T1000 (cell line): ENCODE measurements at regions not wholly inside any gene's neighbourhood (a gene's known extent, or its start where the extent isn't known, plus 50 kb on each side); places are given as distances from the start of the nearest gene placed in this dataset.

ENCODE experiments used
- DNase-seq: peaks from one replicate; lab custom pipeline; 2025; ENCODE audit warnings: mixed read lengths; lab: John Stamatoyannopoulos, UW

DNA sequence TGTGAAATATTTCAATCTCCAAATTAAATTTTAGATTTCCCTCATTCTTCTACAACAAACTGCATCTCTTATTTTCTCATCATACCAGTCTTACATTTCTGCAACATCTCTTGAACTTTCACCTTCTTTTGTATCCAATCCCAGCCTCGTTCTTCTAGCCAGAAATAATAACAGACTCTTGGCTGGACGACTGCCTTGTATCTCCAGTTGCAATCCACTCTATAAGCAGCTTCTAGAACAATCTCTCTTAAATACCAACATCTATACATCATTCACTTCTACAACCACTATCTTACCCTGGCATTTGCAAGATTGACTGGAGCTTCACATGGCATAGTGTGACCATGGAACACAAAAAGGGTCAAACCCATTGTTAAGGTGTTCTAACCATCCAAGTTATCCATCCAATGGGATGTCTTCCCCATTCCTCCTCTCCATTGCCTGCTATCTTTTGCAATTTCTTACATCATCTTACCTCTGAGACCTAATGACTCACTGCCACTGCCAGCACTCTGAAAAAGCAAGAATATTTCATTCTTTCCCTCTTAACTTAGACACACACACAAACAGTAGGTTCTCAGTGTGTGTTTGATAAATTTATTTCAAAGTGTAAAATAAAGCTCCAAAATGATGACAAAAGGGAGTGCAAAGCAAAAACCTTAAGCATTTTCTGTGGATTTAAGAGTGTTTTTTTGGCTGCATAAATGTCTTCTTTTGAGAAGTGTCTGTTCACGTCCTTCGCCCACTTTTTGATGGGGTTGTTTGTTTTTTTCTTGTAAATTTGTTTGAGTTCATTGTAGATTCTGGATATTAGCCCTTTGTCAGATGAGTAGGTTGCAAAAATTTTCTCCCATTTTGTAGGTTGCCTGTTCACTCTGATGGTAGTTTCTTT is 145.6 kb downstream of the METTL4 start:
- no peak for DNase-seq

DNA sequence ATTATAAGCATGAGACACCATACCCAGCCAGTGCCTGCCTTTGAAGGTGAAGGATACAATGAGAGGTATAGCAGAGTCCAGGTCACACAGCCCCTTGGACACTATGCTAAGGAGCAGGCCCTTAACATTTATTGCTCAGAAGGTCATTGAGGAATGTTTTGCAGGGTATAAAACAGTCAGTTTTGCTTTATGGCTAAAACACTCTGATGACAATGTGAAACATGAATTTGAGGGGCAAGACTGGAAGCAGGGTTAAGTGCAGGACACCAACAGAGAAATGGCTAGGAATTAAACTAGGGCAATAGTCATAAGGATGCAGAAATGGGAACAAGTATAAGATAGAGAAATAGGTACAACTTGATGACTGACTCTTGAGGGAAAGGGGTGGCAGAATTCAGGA is 141.1 kb downstream of the METTL4 start:
- DNase-seq, result no peak

DNA sequence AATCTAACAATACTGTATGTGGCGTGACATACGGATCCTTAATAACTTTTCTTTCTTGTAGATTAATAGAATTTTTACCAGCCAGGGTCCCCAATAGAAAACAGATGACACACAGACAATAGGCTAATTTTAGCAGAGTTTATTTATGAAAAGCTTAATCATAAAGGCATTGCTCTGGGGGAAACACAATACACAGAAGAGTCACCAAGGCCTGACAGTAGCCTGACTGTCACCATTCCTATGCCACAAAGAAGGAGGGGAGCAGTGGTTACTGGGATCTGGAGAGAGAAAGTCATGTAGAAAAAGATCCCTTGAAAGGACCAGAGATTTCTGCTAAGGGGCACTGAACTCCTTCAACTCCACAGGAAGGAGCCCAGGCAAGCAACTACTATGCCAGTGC is 139.5 kb downstream of the METTL4 start:
- no peak for DNase-seq

DNA sequence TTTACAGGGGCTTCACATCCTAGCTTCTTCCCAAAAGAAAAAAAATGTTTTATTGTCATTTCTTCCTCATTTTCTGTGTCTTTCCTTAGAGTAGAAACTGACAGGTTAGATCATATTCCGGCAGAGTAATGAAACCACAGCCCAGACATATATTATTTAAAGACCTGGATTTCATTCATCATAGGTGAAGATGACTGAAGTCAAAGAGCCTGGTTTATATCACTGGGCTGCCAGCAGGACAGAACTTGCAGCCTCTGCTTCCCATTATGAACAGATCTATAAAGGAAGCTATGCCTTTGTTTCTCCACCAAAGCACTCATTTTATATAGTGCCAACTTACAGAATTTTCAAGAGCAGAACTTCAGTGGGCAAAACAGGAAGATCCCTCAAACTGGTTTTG is 137.9 kb downstream of the METTL4 start:
- no peak for DNase-seq

DNA sequence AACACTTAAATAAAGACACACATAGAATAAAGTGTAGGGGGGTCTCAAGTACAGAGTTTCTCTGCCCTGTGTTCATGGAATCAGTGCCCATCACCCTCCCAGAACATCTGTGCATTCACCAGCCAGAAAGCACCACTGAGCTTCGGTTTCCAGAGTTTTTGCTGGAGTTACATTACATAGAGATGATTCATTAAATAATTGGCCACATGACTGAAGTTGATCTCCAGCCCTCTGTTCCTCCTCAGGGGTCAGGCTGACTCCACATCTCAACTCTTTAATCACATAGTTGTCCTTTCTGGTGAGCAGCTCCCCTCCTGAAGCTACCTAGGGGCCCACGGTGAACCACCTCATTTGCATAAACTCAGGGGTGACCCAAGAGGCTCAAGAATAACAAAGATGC is 129.8 kb downstream of the METTL4 start:
- no peak for DNase-seq

DNA sequence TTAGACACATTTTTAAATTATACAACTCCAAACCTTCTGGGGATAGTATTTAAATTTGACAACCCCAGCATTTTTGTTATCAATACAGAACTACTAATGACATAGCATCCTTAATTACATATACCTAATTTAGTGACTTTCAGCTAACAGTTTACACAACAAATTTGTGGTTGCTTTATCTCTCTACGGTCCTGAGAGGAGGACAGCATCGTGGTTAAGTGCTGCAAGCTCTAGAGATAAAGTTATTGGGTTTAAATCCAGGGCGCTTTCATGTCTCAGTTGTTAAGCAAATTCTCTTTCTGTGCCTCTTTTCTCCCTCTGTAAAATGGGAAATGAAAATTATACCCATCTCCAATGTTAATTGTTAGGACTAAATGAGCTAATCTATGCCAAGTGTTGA is 129.3 kb downstream of the METTL4 start:
- no peak for DNase-seq

DNA sequence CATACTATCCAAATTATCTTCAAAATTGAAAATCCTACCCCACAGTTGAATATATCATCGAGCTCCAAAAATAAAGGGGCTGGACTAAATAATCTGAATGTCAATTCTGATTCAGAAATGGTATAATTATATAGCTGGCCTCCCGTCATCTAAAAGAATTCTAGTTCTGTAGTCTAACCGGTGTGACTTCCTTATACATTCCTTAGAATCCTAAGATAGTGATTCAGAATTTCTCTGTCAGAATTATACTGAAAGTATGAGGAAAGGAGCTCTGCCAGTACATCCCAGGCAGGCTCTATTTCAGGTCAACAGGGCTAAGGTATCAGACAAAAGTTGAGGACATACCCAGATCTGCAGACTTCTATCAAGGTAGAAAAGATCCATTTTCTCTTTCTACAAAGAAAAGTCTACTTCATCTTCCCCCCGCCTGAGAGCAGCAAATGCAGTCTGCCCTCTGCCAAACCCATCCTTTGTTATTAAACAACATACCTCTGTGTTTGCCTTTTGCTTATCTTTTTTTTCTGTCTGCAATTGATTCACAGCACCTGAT is 128.5 kb downstream of the METTL4 start:
- no peak for DNase-seq

DNA sequence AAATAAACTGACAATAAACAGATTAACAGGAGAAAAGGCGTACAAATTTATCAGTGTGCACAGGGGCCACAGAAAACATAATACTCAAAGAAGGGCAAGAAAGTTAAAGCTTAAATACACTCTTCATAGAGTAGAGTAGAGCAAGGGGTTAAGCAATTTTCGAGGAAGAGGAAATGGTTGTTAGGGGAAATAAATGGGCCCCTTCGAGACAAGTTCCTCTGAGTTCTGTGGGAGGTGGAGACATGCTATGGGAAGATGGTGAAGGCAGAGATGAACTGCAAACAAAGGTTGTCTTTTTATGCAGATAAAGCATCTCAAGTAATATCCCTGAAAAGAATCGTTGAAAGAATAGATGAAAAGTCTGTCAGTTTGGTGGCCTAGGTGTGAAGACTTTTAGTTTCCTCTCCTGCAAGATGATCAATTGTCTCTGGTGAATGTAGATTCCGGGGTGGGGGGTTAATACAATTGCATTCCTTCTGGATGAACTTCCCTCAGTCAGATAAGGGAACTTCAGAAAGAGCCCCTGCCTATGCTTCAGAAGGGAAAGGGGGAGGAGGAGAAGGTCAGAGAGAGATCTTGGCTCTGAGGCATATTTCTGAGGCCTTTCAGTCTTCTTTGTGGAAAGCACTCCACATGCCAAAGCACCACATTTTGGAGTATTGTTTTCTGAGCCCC is 127.0 kb downstream of the METTL4 start:
- no peak for DNase-seq

DNA sequence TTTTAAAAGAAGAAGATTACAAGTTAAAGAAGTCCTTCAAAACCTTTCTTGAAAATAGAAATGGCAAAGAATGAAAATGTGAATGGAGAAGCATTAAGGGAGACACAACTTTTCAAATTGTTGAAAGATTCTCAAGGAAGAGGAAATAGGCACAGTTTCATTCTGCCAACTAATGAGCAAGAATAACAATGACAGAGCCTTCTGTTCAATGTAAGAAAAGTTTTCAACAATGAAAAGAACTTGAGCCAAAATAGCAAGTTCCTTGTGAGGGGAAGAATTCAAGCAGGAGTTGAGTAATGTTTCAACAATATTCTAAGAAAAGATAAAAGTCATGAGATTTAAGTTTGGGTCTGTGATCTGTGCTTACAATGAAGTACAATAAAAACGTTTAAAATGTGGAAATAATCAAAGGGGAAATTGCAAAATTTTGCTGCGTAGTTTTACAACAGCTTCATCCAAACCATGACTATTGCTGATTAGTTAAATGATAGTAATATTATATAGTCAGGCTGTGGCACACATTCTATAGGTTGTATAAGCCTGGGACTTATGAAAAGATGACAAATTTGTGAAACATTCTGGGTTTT is 122.6 kb downstream of the METTL4 start:
- no peak for DNase-seq

DNA sequence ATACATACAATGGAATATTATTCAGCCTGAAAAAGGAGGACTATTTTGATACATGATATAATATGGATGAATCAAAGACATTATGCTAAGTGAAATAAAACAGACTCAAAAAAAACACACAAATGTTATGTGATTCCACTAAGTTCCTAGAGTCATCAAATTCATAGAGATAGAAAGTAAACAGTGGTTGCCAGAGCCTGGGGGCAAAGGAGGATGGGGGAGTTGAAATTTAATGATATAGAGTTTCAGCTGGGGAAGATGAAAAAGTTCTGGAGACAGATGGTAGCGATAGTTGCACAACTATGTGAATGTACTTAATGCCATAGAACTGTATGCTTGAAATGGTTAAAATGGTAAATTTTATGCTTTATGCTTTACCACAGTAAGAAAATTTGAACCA is 119.7 kb downstream of the METTL4 start:
- DNase-seq, result no peak

DNA sequence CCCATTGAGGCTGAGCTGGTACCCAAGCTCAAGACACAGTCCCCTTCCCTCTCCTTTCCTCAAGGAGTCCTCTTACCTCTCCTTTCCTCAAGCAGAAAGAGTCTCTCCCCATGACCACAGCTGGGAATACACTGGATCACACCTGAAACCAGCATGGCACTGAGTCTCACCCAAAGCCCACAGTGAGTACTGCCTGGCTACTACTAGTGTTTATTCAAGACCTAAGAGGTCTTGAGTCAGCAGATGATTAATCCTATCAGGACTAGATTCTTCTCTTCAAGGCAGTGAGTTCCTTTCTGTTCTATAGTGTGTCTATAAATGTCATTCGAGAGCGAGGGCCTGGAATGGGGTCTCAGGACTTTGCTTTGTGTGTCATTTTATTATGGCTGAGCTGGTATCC is 111.4 kb downstream of the METTL4 start:
- no peak for DNase-seq

DNA sequence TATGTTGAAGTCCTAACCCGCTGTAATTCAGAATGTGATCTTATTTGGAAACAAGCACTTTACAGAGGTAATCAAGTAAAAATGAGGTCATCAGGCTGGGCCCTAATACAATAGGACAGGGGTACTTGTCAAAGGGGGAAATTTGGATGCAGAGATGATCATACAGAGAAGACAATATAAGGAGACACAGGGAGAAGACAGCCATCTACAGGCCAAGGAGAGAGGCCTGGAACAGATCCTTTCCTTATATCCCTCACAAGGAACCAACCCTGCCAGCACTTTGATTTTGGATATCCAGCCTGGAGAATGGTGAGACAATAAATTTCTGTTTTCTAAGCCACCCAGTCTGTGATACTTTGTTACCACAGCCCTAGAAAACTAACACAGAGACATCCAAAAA is 104.3 kb downstream of the METTL4 start:
- no peak for DNase-seq

DNA sequence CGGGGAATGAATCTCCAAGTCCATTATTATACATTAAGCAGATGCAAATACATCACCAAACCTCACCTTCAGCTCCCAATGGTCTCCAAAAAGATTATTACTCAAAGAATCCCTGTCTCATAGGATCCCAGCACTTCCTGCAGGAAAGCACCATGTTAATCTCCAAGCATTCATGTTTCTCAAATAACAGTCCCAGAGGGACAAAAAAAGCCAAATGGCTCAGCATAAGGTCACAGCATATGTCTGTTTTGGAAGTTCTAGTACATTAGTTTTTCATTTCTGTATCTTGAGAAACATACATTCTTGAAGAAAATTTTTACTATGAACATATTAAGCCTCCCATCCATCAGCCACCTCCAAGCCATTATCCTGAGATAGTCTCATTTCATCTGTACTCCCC is 103.3 kb downstream of the METTL4 start:
- DNase-seq, result no peak

DNA sequence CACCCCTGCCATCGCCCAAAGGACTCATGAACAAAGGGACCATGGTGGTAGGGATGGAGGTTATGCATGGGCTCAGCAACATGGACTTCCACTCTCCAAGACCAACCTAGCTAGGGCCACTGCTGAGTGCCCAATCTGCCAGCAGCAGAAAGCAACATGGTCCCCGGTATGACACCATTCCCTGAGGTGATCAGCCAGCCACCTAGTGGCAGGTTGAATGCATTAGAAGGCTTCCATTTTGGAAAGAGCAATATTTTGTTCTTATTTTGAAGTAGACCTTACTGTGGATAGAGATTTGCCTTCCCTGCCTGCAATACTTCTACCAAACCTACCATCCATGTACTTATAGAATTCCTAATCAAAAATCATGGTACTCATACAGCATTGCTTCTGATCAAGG is 99.8 kb downstream of the METTL4 start:
- no peak for DNase-seq

DNA sequence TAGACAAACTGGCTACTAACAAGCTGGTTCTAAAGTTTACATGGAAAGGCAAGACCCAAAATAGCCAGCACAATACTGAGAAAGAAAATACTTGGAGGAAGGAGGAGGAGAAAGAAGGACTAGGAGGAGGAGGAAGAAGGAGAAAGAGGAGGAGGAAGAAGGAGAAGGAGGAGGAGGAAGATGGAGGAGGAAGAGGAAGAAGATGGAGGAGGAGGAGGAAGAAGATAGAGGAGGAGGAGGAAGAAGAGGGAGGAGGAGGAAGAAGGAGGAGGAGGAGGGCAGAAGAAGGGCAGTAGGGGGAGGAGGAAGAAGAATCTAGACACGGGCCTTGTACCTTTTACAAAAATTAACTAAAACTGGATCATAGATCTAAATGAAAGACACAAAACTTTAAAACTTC is 92.6 kb downstream of the METTL4 start:
- DNase-seq, result no peak

DNA sequence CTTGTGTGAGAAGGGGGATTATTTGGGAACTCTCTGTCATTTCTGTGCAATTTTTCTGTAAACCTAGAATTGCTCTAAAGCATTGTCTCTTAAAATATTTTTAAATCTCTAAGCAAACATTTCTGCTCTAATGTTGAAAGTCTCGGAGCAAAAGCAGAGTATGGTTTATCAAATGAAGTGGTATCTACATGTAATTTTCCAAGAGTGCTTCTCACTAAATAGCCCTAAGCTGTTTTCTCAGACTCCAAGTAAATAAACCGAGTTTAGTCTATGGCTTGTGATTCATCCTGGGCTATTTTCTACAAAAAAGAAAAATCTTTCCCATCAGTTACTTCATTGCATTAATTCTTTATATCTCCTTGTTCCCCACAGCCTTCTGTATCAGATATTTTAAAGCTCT is 90.8 kb downstream of the METTL4 start:
- DNase-seq, result no peak

DNA sequence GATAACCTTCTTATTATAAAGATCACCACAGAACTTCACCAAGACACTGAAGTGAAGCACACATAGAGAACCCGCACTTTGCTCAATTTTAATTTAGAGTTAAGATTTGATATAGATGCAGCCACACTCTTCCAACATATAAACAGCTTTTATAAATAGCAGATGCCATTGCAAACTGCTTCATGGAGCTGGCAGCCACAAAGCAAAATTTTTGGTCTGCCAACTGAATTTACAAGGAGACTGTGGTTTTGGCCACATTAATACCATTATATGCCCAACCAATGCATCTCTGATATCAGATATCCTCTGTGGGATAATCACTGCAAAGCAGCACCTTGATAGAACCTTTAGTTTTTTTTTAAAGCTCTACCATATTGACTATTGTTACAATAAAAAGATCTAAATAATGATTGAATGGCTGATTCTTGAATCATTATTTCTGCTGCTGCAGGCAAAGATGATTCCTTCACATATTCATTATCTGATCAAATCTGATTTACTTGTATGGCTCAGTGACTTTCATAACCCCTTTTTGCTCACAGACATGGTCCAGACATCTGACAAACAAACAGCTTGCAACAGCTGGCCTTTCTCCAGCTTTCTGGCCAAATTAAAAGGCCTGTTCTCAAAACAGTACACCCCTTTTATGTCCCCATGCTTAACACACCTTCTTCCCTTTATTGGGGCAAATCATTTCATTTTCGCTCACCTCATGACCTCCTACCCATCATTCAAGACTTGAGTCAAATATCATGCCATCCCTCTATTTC is 88.4 kb downstream of the METTL4 start:
- DNase-seq, result no peak

DNA sequence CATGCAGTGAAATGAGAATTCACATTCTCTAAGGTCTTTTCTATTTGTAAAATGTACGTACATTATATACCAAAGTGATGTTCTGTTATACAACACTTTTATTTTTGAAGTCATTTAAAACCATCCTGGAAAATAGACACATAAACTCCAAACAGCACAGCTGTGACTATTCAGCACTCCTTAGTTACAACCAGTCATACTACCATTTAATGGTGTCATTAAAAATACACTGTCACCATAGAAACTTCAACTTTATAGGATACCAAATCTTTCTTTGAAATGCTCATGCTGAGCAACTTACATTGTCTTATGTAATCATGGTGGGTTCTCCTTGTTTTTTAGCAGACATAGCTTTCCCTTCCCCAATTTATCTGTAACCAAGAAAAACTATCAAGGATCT is 85.3 kb downstream of the METTL4 start:
- DNase-seq, result no peak

DNA sequence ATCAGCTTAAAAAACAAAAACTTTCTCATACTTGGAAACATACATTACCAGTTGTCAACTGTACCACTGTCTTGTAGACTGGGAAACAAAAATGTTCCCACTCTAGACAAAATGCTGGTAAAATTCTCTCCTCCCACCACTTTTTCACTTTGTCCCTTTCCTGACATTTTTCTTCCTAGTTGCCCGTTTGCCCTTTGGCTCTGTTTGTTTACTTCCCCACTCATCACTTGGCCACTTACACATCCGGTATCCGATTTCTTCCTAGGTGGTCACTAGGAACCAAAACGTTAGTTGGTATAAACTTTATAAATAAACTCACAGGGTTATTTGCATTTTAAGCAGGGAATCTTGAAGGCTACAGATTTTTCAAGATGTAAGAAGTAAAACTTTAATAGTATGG is 84.9 kb downstream of the METTL4 start:
- no peak for DNase-seq
